Fibroblast of skin of abdomen (primary cell): ENCODE measurements at regions not wholly inside any gene's neighbourhood (a gene's known extent, or its start where the extent isn't known, plus 50 kb on each side); places are given as distances from the start of the nearest gene placed in this dataset.
"Not testable (repeated sequence)": the region's sequence is repeated elsewhere in the genome, so short reads cannot be mapped to it uniquely, and the experiment has no call there.

Experiments
- DNase-seq: peaks from one replicate; pipeline ENCODE4 v3.0.0-alpha.2; 2013

- DNase-seq = no peak
Measured at GRCh38 chr5:89336111-89336510, 453.1 kb upstream of the MEF2C start.

GRCh38 chr5:89330140-89330539 lies 447.2 kb upstream of the MEF2C start:
- DNase-seq = no peak

- no peak for DNase-seq
Measured at GRCh38 chr5:89327608-89328007, 444.6 kb upstream of the MEF2C start.

GRCh38 chr5:89324990-89325389 lies 442.0 kb upstream of the MEF2C start:
- DNase-seq = no peak

- DNase-seq = no peak
Measured at GRCh38 chr5:89320421-89321277, 437.7 kb upstream of the MEF2C start.

- DNase-seq = not testable (repeated sequence)
Measured at GRCh38 chr5:89317838-89318237, 434.9 kb upstream of the MEF2C start.

- peak; percentile 41 for DNase-seq
Measured at GRCh38 chr5:89315286-89316100, 432.5 kb upstream of the MEF2C start.

GRCh38 chr5:89313804-89314588 lies 431.0 kb upstream of the MEF2C start:
- DNase-seq = peak; percentile 94

- peak; percentile 75 for DNase-seq
Measured at GRCh38 chr5:89313044-89313443, 430.1 kb upstream of the MEF2C start.

- DNase-seq = no peak
Measured at GRCh38 chr5:89309268-89309667, 426.3 kb upstream of the MEF2C start.

GRCh38 chr5:89308606-89309040 lies 425.6 kb upstream of the MEF2C start:
- DNase-seq = no peak

- no peak for DNase-seq
Measured at GRCh38 chr5:89307972-89308371, 425.0 kb upstream of the MEF2C start.

GRCh38 chr5:89307141-89307540 lies 424.2 kb upstream of the MEF2C start:
- not testable (repeated sequence) for DNase-seq

- DNase-seq = no peak
Measured at GRCh38 chr5:89303033-89303480, 420.1 kb upstream of the MEF2C start.

GRCh38 chr5:89302102-89302891 lies 419.3 kb upstream of the MEF2C start:
- DNase-seq = no peak

GRCh38 chr5:89301321-89302025 lies 418.5 kb upstream of the MEF2C start:
- no peak for DNase-seq

GRCh38 chr5:89300426-89300970 lies 417.5 kb upstream of the MEF2C start:
- DNase-seq = peak; percentile 47

- DNase-seq = no peak
Measured at GRCh38 chr5:89299998-89300397, 417.0 kb upstream of the MEF2C start.

GRCh38 chr5:89297066-89297465 lies 414.1 kb upstream of the MEF2C start:
- DNase-seq = no peak

- peak; percentile 78 for DNase-seq
Measured at GRCh38 chr5:89293810-89294209, 410.8 kb upstream of the MEF2C start.

- peak; percentile 34 for DNase-seq
Measured at GRCh38 chr5:89292487-89292886, 409.5 kb upstream of the MEF2C start.
